HEK293T (cell line): ENCODE measurements at regions not wholly inside any gene's neighbourhood (a gene's known extent, or its start where the extent isn't known, plus 50 kb on each side); places are given as distances from the start of the nearest gene placed in this dataset.

ENCODE experiments used
- BHLHE40 ChIP-seq: fragments of 450-650 bp; IDR thresholded peaks from 2 replicates; pipeline ENCODE4 v1.6.1; 2016; ENCODE audit warnings: mild to moderate bottlenecking, moderate library complexity, borderline replicate concordance
- CTBP1 ChIP-seq: fragments of 450-650 bp; IDR thresholded peaks from 2 replicates; pipeline ENCODE4 v1.6.1; 2016; ENCODE audit warnings: borderline replicate concordance
- ELF4 ChIP-seq: fragments of 450-650 bp; IDR thresholded peaks from 2 replicates; pipeline ENCODE4 v1.6.1; 2017; ENCODE audit warnings: antibody characterized with exemption
- FOXA1 ChIP-seq: fragments of 450-650 bp; IDR thresholded peaks from 2 replicates; pipeline ENCODE4 v1.6.1; 2016; ENCODE audit warnings: mild to moderate bottlenecking
- FOXK2 ChIP-seq: fragments of 450-650 bp; IDR thresholded peaks from 2 replicates; pipeline ENCODE4 v1.6.1; 2016; ENCODE audit warnings: mild to moderate bottlenecking
- FOXM1 ChIP-seq: fragments of 450-650 bp; IDR thresholded peaks from 2 replicates; pipeline ENCODE4 v1.6.1; 2017; ENCODE audit warnings: mild to moderate bottlenecking, borderline replicate concordance
- SP1 ChIP-seq: fragments of 450-650 bp; IDR thresholded peaks from 2 replicates; pipeline ENCODE4 v1.6.1; 2017
- SUZ12 ChIP-seq: fragments of 450-650 bp; IDR thresholded peaks from 2 replicates; pipeline ENCODE4 v1.6.1; 2016; ENCODE audit warnings: mild to moderate bottlenecking
- TARDBP ChIP-seq: fragments of 450-650 bp; IDR thresholded peaks from 2 replicates; pipeline ENCODE4 v1.6.1; 2016
- ZNF384 ChIP-seq: fragments of 450-650 bp; IDR thresholded peaks from 2 replicates; pipeline ENCODE4 v1.6.1; 2016
- TF ChIP-seq, protein P1 (sequence below): fragments of 450-650 bp; IDR thresholded peaks from 2 replicates; pipeline ENCODE4 v1.6.1; 2016

GRCh38 chr6:14464055-14464454 lies 346.5 kb downstream of the CD83 start:
- TF ChIP-seq SP1, result no peak
- TF ChIP-seq FOXK2, result no peak
- TF ChIP-seq FOXM1, result no peak
- no peak for TF ChIP-seq TARDBP
- no peak for TF ChIP-seq CTBP1
- no peak for TF ChIP-seq BHLHE40
- no peak for TF ChIP-seq FOXA1
- TF ChIP-seq ZNF384, result no peak
- TF ChIP-seq, protein P1, sequence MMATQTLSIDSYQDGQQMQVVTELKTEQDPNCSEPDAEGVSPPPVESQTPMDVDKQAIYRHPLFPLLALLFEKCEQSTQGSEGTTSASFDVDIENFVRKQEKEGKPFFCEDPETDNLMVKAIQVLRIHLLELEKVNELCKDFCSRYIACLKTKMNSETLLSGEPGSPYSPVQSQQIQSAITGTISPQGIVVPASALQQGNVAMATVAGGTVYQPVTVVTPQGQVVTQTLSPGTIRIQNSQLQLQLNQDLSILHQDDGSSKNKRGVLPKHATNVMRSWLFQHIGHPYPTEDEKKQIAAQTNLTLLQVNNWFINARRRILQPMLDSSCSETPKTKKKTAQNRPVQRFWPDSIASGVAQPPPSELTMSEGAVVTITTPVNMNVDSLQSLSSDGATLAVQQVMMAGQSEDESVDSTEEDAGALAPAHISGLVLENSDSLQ, result no peak
- no peak for TF ChIP-seq SUZ12
- TF ChIP-seq ELF4, result no peak
